Vagina (tissue), 2 donors: ENCODE measurements at regions not wholly inside any gene's neighbourhood (a gene's known extent, or its start where the extent isn't known, plus 50 kb on each side); places are given as distances from the start of the nearest gene placed in this dataset.
"Not testable (repeated sequence)": the region's sequence is repeated elsewhere in the genome, so short reads cannot be mapped to it uniquely, and the experiment has no call there.

Experiments
- DNase-seq, 2 donors: peaks; one replicate each; pipeline ENCODE4 v3.0.0-alpha.2; 2017; ENCODE audit errors: extremely low spot score in 2 of 2
- H3K27ac ChIP-seq: fragments of 200-600 bp; sonication (generic); one replicate; pipeline ENCODE4 v1.5.1; 2019
- H3K27me3 ChIP-seq: fragments of 200-600 bp; sonication (generic); one replicate; pipeline ENCODE4 v1.5.1; 2019
- H3K36me3 ChIP-seq, 2 donors: fragments of 200-600 bp; sonication (generic); one replicate each; pipeline ENCODE4 v1.5.1; 2017 to 2019
- H3K4me1 ChIP-seq: fragments of 200-600 bp; sonication (generic); one replicate; pipeline ENCODE4 v1.5.1; 2019
- H3K4me3 ChIP-seq, 2 donors: fragments of 200-600 bp; sonication (generic); 1 replicate in 1 of 2; 2 replicates in 1 of 2; pipeline ENCODE4 v1.5.1; 2016 to 2019
- H3K9me3 ChIP-seq: fragments of 200-600 bp; sonication (generic); one replicate; pipeline ENCODE4 v1.5.1; 2019
- CTCF ChIP-seq, 3 experiments: fragments of 450-650 bp in 2 of 3; fragments of 200-600 bp in 1 of 3; sonication (generic) in 1 of 3; IDR thresholded peaks; one replicate each; pipeline ENCODE4 v1.5.1; 2017 to 2019; ENCODE audit warnings: antibody characterized with exemption in 3 of 3, mild to moderate bottlenecking in 2 of 3, moderate library complexity in 2 of 3
- POLR2A ChIP-seq, 2 donors: fragments of 450-650 bp; IDR thresholded peaks; one replicate each; pipeline ENCODE4 v1.6.1; 2017; ENCODE audit warnings: antibody characterized with exemption in 2 of 2, mild to moderate bottlenecking in 2 of 2, moderate library complexity in 2 of 2
- POLR2AphosphoS5 ChIP-seq, 2 donors: sonication (generic); formaldehyde crosslinking; IDR thresholded peaks; one replicate each; pipeline ENCODE4 v1.9.0; 2017; ENCODE audit warnings: antibody characterized with exemption in 2 of 2, mild to moderate bottlenecking in 2 of 2, low read depth in 1 of 2; ENCODE audit not compliant: insufficient read depth in 1 of 2
- intact Hi-C: fragments of 100-400 bp; cut with DNase I; formaldehyde crosslinking; loops from one replicate; pipeline ENCODE4 v1.15.1; 2023

- Histone ChIP-seq H3K4me3 (no peak overlapping the region), H3K27ac (peak overlapping the region; percentile 1), H3K27me3 (no peaks in the 10 kb centered on the region), H3K9me3 (no peaks in the 10 kb centered on the region), H3K36me3 (no peaks in the 10 kb centered on the region), H3K4me1 (peaks cover 18% of the 10 kb centered on the region)
- no peak for DNase-seq
- no peak for TF ChIP-seq CTCF (IDR thresholded peaks at IDR 0.05)
- TF ChIP-seq POLR2AphosphoS5 (IDR thresholded peaks at IDR 0.05; ENCODE audit: insufficient read depth in 1 of 2, low read depth in 1 of 2) = no peak
- no peak for TF ChIP-seq POLR2A (IDR thresholded peaks at IDR 0.05)
- intact Hi-C loops = no loop called here
Measured at GRCh38 chr5:158234323-158235158, 375.6 kb upstream of the CLINT1 start.

DNA sequence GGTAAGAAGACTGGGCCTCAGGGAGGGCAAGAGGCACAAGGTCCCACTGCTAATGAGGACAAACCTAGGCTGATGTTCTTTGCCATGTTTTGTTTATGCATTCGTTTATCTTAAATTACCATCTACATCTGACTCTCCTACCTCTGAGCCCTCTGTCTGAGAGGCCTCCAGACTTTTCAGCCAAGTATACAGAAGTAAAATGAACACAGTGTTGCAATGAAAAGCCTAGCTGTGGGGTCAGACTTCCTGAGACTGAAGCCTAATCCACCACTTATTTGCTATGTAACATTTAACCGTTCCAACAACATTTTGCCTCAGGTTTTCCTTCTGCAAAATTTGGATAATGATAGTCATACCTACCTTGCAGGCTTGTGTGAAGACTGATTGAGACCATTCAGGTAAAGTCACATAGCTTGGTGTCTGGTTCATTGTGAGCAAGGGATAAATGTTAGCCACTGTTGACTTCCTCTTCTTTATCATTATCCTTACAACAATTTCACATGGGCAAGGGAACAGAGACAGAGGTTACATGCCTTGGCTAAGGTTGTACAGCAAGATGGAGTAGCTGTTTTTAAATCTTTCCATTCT is 374.9 kb upstream of the CLINT1 start:
- Histone ChIP-seq H3K36me3 (no peaks in the 10 kb centered on the region), H3K27ac (no peak overlapping the region), H3K4me1 (peaks cover 18% of the 10 kb centered on the region), H3K27me3 (no peaks in the 10 kb centered on the region), H3K4me3 (no peak overlapping the region), H3K9me3 (no peaks in the 10 kb centered on the region)
- no peak for TF ChIP-seq CTCF (IDR thresholded peaks at IDR 0.05)
- no peak for TF ChIP-seq POLR2A (IDR thresholded peaks at IDR 0.05)
- no peak for TF ChIP-seq POLR2AphosphoS5 (IDR thresholded peaks at IDR 0.05; ENCODE audit: insufficient read depth in 1 of 2, low read depth in 1 of 2)
- intact Hi-C loops = no loop called here
- DNase-seq = no peak

- intact Hi-C loops, H3K9me3 ChIP-seq: not testable (repeated sequence)
Measured at GRCh38 chr5:158227314-158227713, 368.4 kb upstream of the CLINT1 start.

GRCh38 chr5:158226496-158226895 is 367.6 kb upstream of the CLINT1 start:
- H3K27ac ChIP-seq = no peak overlapping the region
- no peak for TF ChIP-seq POLR2A (IDR thresholded peaks at IDR 0.05)
- TF ChIP-seq POLR2AphosphoS5 (IDR thresholded peaks at IDR 0.05; ENCODE audit: insufficient read depth in 1 of 2, low read depth in 1 of 2) = no peak
- TF ChIP-seq CTCF (IDR thresholded peaks at IDR 0.05) = no peak
- no peaks in the 10 kb centered on the region for H3K4me1 ChIP-seq
- no peak overlapping the region for H3K4me3 ChIP-seq
- no peak for DNase-seq
- H3K36me3 ChIP-seq = no peaks in the 10 kb centered on the region
- H3K27me3 ChIP-seq = no peaks in the 10 kb centered on the region
- no peaks in the 10 kb centered on the region for H3K9me3 ChIP-seq
- intact Hi-C loops = no loop called here

More at GRCh38 chr5:158227314-158227713, 368.4 kb upstream of the CLINT1 start:
- not testable (repeated sequence) for DNase-seq, H3K27ac ChIP-seq, H3K4me1 ChIP-seq, H3K36me3 ChIP-seq, H3K4me3 ChIP-seq, H3K27me3 ChIP-seq

DNA sequence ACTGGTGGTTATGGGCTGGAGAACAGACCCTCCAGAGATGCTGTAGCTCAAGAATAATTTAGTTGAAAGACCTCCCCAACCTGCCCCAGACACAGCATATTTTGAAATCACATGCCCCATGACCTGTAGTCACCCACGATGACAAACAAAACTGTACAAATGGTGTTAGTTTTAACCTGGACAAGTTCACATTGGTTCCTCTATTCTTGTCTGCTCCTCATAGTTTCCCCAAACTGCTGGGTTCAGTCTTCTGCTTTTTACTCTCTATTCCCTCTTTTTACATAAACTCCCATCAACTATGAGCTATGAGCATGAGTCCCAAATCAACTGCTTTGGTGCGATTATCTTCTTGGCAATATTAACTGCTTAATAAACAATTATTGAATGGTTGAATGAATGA is 365.3 kb upstream of the CLINT1 start:
- no peaks in the 10 kb centered on the region for H3K4me1 ChIP-seq
- H3K36me3 ChIP-seq = no peaks in the 10 kb centered on the region
- no peaks in the 10 kb centered on the region for H3K9me3 ChIP-seq
- TF ChIP-seq CTCF (IDR thresholded peaks at IDR 0.05) (no peak), POLR2AphosphoS5 (IDR thresholded peaks at IDR 0.05; ENCODE audit: insufficient read depth in 1 of 2, low read depth in 1 of 2) (no peak), POLR2A (IDR thresholded peaks at IDR 0.05) (no peak)
- H3K4me3 ChIP-seq = no peak overlapping the region
- intact Hi-C loops = no loop called here
- H3K27ac ChIP-seq = no peak overlapping the region
- DNase-seq = no peak
- H3K27me3 ChIP-seq = no peaks in the 10 kb centered on the region
